H9 (cell line): ENCODE measurements at regions not wholly inside any gene's neighbourhood (a gene's known extent, or its start where the extent isn't known, plus 50 kb on each side); places are given as distances from the start of the nearest gene placed in this dataset.

Experiments
- DNase-seq: peaks from one replicate; pipeline ENCODE4 v3.0.0-alpha.2; 2017
- H2AFZ ChIP-seq: one replicate; pipeline ENCODE4 v1.6.1; 2013; ENCODE audit warnings: mild to moderate bottlenecking, low read length, control low read depth, moderate library complexity
- H2AK5ac ChIP-seq: 2 replicates; pipeline ENCODE4 v1.6.1; 2013; ENCODE audit warnings: low read length, control low read depth, mixed read lengths; ENCODE audit not compliant: insufficient read length
- H2BK120ac ChIP-seq: one replicate; pipeline ENCODE4 v1.6.1; 2013; ENCODE audit warnings: low read depth, mild to moderate bottlenecking, low read length, control low read depth, inconsistent platforms; ENCODE audit not compliant: poor library complexity, severe bottlenecking
- H2BK12ac ChIP-seq: 2 replicates; pipeline ENCODE4 v1.6.1; 2013; ENCODE audit warnings: low read length, control low read depth, mixed read lengths, low read depth; ENCODE audit not compliant: insufficient read length
- H2BK15ac ChIP-seq: 2 replicates; pipeline ENCODE4 v1.6.1; 2013; ENCODE audit warnings: low read depth, low read length, control low read depth
- H2BK20ac ChIP-seq: one replicate; pipeline ENCODE4 v1.6.1; 2013; ENCODE audit warnings: low read depth, mild to moderate bottlenecking, low read length, control low read depth, inconsistent platforms; ENCODE audit not compliant: poor library complexity, severe bottlenecking
- H2BK5ac ChIP-seq: 2 replicates; pipeline ENCODE4 v1.6.1; 2013; ENCODE audit warnings: low read length, control low read depth, mixed read lengths; ENCODE audit not compliant: insufficient read length
- H3K14ac ChIP-seq: 2 replicates; pipeline ENCODE4 v1.6.1; 2013; ENCODE audit warnings: low read length, control low read depth; ENCODE audit not compliant: insufficient read depth
- H3K18ac ChIP-seq: 2 replicates; pipeline ENCODE4 v1.6.1; 2013; ENCODE audit warnings: low read depth, mild to moderate bottlenecking, mixed read lengths, low read length, control low read depth; ENCODE audit not compliant: insufficient read length
- H3K23ac ChIP-seq: 2 replicates; pipeline ENCODE4 v1.6.1; 2013; ENCODE audit warnings: low read length, control low read depth, mixed read lengths, low read depth; ENCODE audit not compliant: insufficient read length
- H3K23me2 ChIP-seq: 2 replicates; pipeline ENCODE4 v1.6.1; 2013; ENCODE audit warnings: low read depth, mild to moderate bottlenecking, mixed read lengths, low read length, control low read depth; ENCODE audit not compliant: insufficient read length, poor library complexity, severe bottlenecking
- H3K27ac ChIP-seq: 2 replicates; pipeline ENCODE4 v1.5.1; 2013; ENCODE audit warnings: low read length, control low read depth, mixed read lengths, low read depth; ENCODE audit not compliant: insufficient read length
- H3K27me3 ChIP-seq: 2 replicates; pipeline ENCODE4 v1.6.1; 2013; ENCODE audit warnings: low read length, control low read depth, inconsistent platforms; ENCODE audit not compliant: insufficient read depth
- H3K4ac ChIP-seq: 2 replicates; pipeline ENCODE4 v1.6.1; 2013; ENCODE audit warnings: low read depth, mild to moderate bottlenecking, control low read depth, inconsistent platforms, low read length, moderate library complexity
- H3K4me1 ChIP-seq: 2 replicates; pipeline ENCODE4 v1.6.1; 2013; ENCODE audit warnings: low read length, control low read depth, inconsistent platforms; ENCODE audit not compliant: insufficient read depth
- H3K4me2 ChIP-seq: 2 replicates; pipeline ENCODE4 v1.6.1; 2013; ENCODE audit warnings: low read length, control low read depth, mixed read lengths; ENCODE audit not compliant: insufficient read length, insufficient read depth
- H3K56ac ChIP-seq: 2 replicates; pipeline ENCODE4 v1.6.1; 2013; ENCODE audit warnings: low read depth, mild to moderate bottlenecking, mixed read lengths, low read length, control low read depth; ENCODE audit not compliant: insufficient read length
- H3K79me1 ChIP-seq: 2 replicates; pipeline ENCODE4 v1.6.1; 2013; ENCODE audit warnings: low read depth, mild to moderate bottlenecking, moderate library complexity, low read length, control low read depth, inconsistent platforms; ENCODE audit not compliant: insufficient read depth, poor library complexity, severe bottlenecking
- H3K79me2 ChIP-seq: 2 replicates; pipeline ENCODE4 v1.6.1; 2013; ENCODE audit warnings: low read length, control low read depth, inconsistent platforms; ENCODE audit not compliant: insufficient read depth
- H3K9ac ChIP-seq: 2 replicates; pipeline ENCODE4 v1.6.1; 2013; ENCODE audit warnings: low read length, control low read depth, mixed read lengths; ENCODE audit not compliant: insufficient read length; ENCODE audit errors: extremely low read depth
- H3K9me3 ChIP-seq: one replicate; pipeline ENCODE4 v1.6.1; 2013; ENCODE audit warnings: low read depth, low read length, inconsistent platforms; ENCODE audit not compliant: control insufficient read depth
- H3T11ph ChIP-seq: one replicate; pipeline ENCODE4 v1.6.1; 2013; ENCODE audit warnings: mild to moderate bottlenecking, low read length, control low read depth, inconsistent platforms
- H4K20me1 ChIP-seq: one replicate; pipeline ENCODE4 v1.6.1; 2013; ENCODE audit not compliant: control insufficient read depth, insufficient read length, insufficient read depth
- H4K5ac ChIP-seq: 2 replicates; pipeline ENCODE4 v1.6.1; 2013; ENCODE audit warnings: low read depth, mild to moderate bottlenecking, mixed read lengths, low read length, control low read depth; ENCODE audit not compliant: insufficient read length
- H4K8ac ChIP-seq: replicated peaks from 2 replicates; pipeline ENCODE4 v1.6.1; 2013; ENCODE audit warnings: low read length, control low read depth, mixed read lengths, low read depth; ENCODE audit not compliant: insufficient read length
- H4K91ac ChIP-seq: 2 replicates; pipeline ENCODE4 v1.6.1; 2013; ENCODE audit warnings: low read depth, mild to moderate bottlenecking, moderate library complexity, mixed read lengths, low read length, control low read depth; ENCODE audit not compliant: insufficient read length
- H3K27ac Mint-ChIP-seq, 3 experiments: 2 replicates in 2 of 3; 3 replicates in 1 of 3; pipeline ENCODE4 v1.8.0; 2020 to 2021; ENCODE audit warnings: mixed read lengths in 3 of 3, mild to moderate bottlenecking in 1 of 3, moderate library complexity in 1 of 3
- H3K27me3 Mint-ChIP-seq: 2 replicates; pipeline ENCODE4 v1.8.0; 2021; ENCODE audit warnings: low read depth, mild to moderate bottlenecking, moderate library complexity, mixed read lengths
- H3K36me3 Mint-ChIP-seq, 3 experiments: 2 replicates in 2 of 3; 3 replicates in 1 of 3; pipeline ENCODE4 v1.8.0; 2020 to 2021; ENCODE audit warnings: low read depth in 3 of 3, mixed read lengths in 3 of 3; ENCODE audit not compliant: insufficient read depth in 1 of 3
- H3K4me1 Mint-ChIP-seq, 2 experiments: 2 replicates each; pipeline ENCODE4 v1.8.0; 2020; ENCODE audit warnings: mixed read lengths in 2 of 2
- H3K4me3 Mint-ChIP-seq, 2 experiments: 2 replicates in 1 of 2; 3 replicates in 1 of 2; pipeline ENCODE4 v1.8.0; 2020 to 2021; ENCODE audit warnings: mild to moderate bottlenecking in 2 of 2, mixed read lengths in 2 of 2, moderate library complexity in 1 of 2
- H3K9me3 Mint-ChIP-seq, 2 experiments: 2 replicates in 1 of 2; 3 replicates in 1 of 2; pipeline ENCODE4 v1.8.0; 2020; ENCODE audit warnings: mild to moderate bottlenecking in 2 of 2, mixed read lengths in 2 of 2, moderate library complexity in 1 of 2
- WGBS: extraction: QIAGEN DNeasy Blood & Tissue Kit; methylation state at CpG from one replicate; pipeline ENCODE4 v1.1.7; 2013; ENCODE audit warnings: missing lambda C conversion rate, low lambda C conversion rate, mixed read lengths; ENCODE audit not compliant: insufficient read length; ENCODE audit errors: extremely low coverage; 5-methylcytosine and 5-hydroxymethylcytosine counted together
- TF ChIP-seq, protein P1 (sequence below): fragments of 200-600 bp; sonication (generic); conservative IDR thresholded peaks from 3 replicates; pipeline ENCODE4 v1.8.0; 2021; ENCODE audit warnings: antibody characterized with exemption, mild to moderate bottlenecking

DNA sequence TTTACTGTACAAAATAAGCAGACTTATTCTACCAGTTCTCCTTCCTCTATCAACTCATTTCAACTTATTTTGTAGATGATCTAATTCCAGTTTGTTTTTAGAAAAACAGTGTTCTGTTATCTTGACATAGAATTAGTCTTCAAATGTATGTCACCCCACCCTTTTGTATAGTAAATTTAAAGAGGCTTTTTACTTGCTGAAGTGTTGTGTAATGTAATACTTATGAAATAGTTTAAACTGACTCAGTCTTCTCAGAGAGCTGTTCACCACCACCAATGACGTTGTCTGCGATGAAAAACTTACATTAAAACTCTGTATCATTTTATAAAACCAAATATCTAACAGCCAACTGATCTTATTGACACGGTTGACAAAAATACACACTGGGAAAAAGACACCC, 82.9 kb downstream of the RAP2B start:
- Histone ChIP-seq H4K20me1 (no peaks in the 10 kb centered on the region), H3K23ac (no peak overlapping the region), H3K4me1 (no peaks in the 10 kb centered on the region), H3K14ac (no peak overlapping the region), H2BK15ac (no peak overlapping the region), H3K79me1 (no peaks in the 10 kb centered on the region), H4K8ac (no peak overlapping the region), H3K27ac (no peak overlapping the region), H3K23me2 (no peaks in the 10 kb centered on the region), H3T11ph (no peak overlapping the region), H2BK120ac (no peak overlapping the region), H3K56ac (no peak overlapping the region), H2BK5ac (no peak overlapping the region), H3K18ac (no peak overlapping the region), H4K5ac (no peak overlapping the region), H3K9me3 (no peaks in the 10 kb centered on the region), H3K79me2 (no peaks in the 10 kb centered on the region), H2AK5ac (no peak overlapping the region), H3K9ac (no peak overlapping the region), H2BK12ac (no peak overlapping the region), H3K27me3 (no peaks in the 10 kb centered on the region), H4K91ac (no peak overlapping the region), H3K4me2 (no peak overlapping the region), H2AFZ (no peak overlapping the region), H3K4ac (no peak overlapping the region), H2BK20ac (no peak overlapping the region)
- Mint-ChIP-seq H3K4me3 (no peak overlapping the region), H3K27ac (no peak overlapping the region), H3K27me3 (no peaks in the 10 kb centered on the region), H3K4me1 (no peaks in the 10 kb centered on the region), H3K36me3 (peaks cover 0 to 13% (median 2%) of the 10 kb centered on the region in 3 experiments; a peak in 3 of 7 replicates), H3K9me3 (peaks cover 4 to 8% of the 10 kb centered on the region in 2 experiments; a peak in 2 of 5 replicates)
- TF ChIP-seq, protein P1, sequence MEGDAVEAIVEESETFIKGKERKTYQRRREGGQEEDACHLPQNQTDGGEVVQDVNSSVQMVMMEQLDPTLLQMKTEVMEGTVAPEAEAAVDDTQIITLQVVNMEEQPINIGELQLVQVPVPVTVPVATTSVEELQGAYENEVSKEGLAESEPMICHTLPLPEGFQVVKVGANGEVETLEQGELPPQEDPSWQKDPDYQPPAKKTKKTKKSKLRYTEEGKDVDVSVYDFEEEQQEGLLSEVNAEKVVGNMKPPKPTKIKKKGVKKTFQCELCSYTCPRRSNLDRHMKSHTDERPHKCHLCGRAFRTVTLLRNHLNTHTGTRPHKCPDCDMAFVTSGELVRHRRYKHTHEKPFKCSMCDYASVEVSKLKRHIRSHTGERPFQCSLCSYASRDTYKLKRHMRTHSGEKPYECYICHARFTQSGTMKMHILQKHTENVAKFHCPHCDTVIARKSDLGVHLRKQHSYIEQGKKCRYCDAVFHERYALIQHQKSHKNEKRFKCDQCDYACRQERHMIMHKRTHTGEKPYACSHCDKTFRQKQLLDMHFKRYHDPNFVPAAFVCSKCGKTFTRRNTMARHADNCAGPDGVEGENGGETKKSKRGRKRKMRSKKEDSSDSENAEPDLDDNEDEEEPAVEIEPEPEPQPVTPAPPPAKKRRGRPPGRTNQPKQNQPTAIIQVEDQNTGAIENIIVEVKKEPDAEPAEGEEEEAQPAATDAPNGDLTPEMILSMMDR: no peak
- WGBS: no CpG with 5 or more reads among the region's 3 CpGs
- no peak for DNase-seq
